Lower leg skin (tissue), 3 donors: ENCODE measurements at regions not wholly inside any gene's neighbourhood (a gene's known extent, or its start where the extent isn't known, plus 50 kb on each side); places are given as distances from the start of the nearest gene placed in this dataset.

Experiments
- CTCF ChIP-seq, 3 donors: fragments of 450-650 bp; IDR thresholded peaks; one replicate each; pipeline ENCODE4 v1.5.1; 2016; ENCODE audit warnings: antibody characterized with exemption in 3 of 3, mild to moderate bottlenecking in 3 of 3, moderate library complexity in 2 of 3
- POLR2A ChIP-seq, 2 donors: fragments of 450-650 bp; IDR thresholded peaks; one replicate each; pipeline ENCODE4 v1.6.1; 2016 to 2017; ENCODE audit warnings: antibody characterized with exemption in 2 of 2, mild to moderate bottlenecking in 1 of 2, moderate library complexity in 1 of 2

GRCh38 chr10:10270126-10271050 lies 747.3 kb upstream of the CELF2 start:
- TF ChIP-seq CTCF (IDR thresholded peaks at IDR 0.05), result no peak
- no peak for TF ChIP-seq POLR2A (IDR thresholded peaks at IDR 0.05)
